GM23338 (cell line): ENCODE measurements at regions not wholly inside any gene's neighbourhood (a gene's known extent, or its start where the extent isn't known, plus 50 kb on each side); places are given as distances from the start of the nearest gene placed in this dataset.

ENCODE experiments used
- ATAC-seq: fragments of 200-7000 bp; cut with Tn5 transposase; 3 replicates; pipeline ENCODE4 v1.9.1; 2020
- DNase-seq: peaks from one replicate; pipeline ENCODE4 v3.0.0-alpha.2; 2015; ENCODE audit warnings: low spot score
- H2AFZ ChIP-seq: fragments of 200-600 bp; sonication (generic); 2 replicates; pipeline ENCODE4 v1.8.0; 2016; ENCODE audit warnings: antibody characterized with exemption, mild to moderate bottlenecking, moderate library complexity
- H3F3A ChIP-seq: fragments of 200-600 bp; sonication (generic); replicated peaks from 2 replicates; pipeline ENCODE4 v1.8.0; 2017; ENCODE audit warnings: antibody characterized with exemption, mixed run types, low read depth
- H3K27ac ChIP-seq: fragments of 200-600 bp; sonication (generic); 2 replicates; pipeline ENCODE4 v1.6.1; 2016; ENCODE audit warnings: low read depth
- H3K27me3 ChIP-seq: fragments of 200-600 bp; sonication (generic); 2 replicates; pipeline ENCODE4 v1.8.0; 2016; ENCODE audit warnings: mild to moderate bottlenecking, mixed run types, moderate library complexity; ENCODE audit not compliant: insufficient read depth
- H3K36me3 ChIP-seq: fragments of 200-600 bp; sonication (generic); 2 replicates; pipeline ENCODE4 v1.8.0; 2016; ENCODE audit warnings: mild to moderate bottlenecking; ENCODE audit not compliant: insufficient read depth
- H3K4me1 ChIP-seq: fragments of 200-600 bp; sonication (generic); 2 replicates; pipeline ENCODE4 v1.8.0; 2016; ENCODE audit warnings: mild to moderate bottlenecking, moderate library complexity; ENCODE audit not compliant: insufficient read depth
- H3K4me2 ChIP-seq: fragments of 200-600 bp; sonication (generic); 2 replicates; pipeline ENCODE4 v1.7.1; 2017; ENCODE audit warnings: mixed run types
- H3K4me3 ChIP-seq: fragments of 200-600 bp; sonication (generic); 2 replicates; pipeline ENCODE4 v1.6.1; 2016; ENCODE audit warnings: mixed run types
- H3K79me2 ChIP-seq: fragments of 200-600 bp; sonication (generic); replicated peaks from 2 replicates; pipeline ENCODE4 v1.8.0; 2017; ENCODE audit warnings: mild to moderate bottlenecking; ENCODE audit not compliant: insufficient read depth
- H3K9me2 ChIP-seq: fragments of 200-600 bp; sonication (generic); 2 replicates; pipeline ENCODE4 v1.8.0; 2017; ENCODE audit not compliant: insufficient read depth
- H4K20me1 ChIP-seq: fragments of 200-600 bp; sonication (generic); replicated peaks from 2 replicates; pipeline ENCODE4 v1.8.0; 2017; ENCODE audit warnings: mild to moderate bottlenecking; ENCODE audit not compliant: insufficient read depth
- H3K27ac Mint-ChIP-seq: 2 replicates; pipeline ENCODE4 v1.8.0; 2020; ENCODE audit warnings: inconsistent platforms, mild to moderate bottlenecking, moderate library complexity, mixed read lengths
- H3K27me3 Mint-ChIP-seq: 3 replicates; pipeline ENCODE4 v1.8.0; 2022; ENCODE audit warnings: low read depth, mild to moderate bottlenecking, moderate library complexity, mixed read lengths, inconsistent platforms; ENCODE audit not compliant: insufficient read depth, poor library complexity
- H3K36me3 Mint-ChIP-seq: 3 replicates; pipeline ENCODE4 v1.8.0; 2021; ENCODE audit warnings: low read depth, mild to moderate bottlenecking, inconsistent platforms, moderate library complexity, mixed read lengths
- H3K4me1 Mint-ChIP-seq: 3 replicates; pipeline ENCODE4 v1.8.0; 2020; ENCODE audit warnings: mild to moderate bottlenecking, inconsistent platforms, mixed read lengths
- H3K4me3 Mint-ChIP-seq: 3 replicates; pipeline ENCODE4 v1.8.0; 2021; ENCODE audit warnings: moderate library complexity, mild to moderate bottlenecking, inconsistent platforms, mixed read lengths
- H3K9me3 Mint-ChIP-seq: 3 replicates; pipeline ENCODE4 v1.8.0; 2020; ENCODE audit warnings: moderate library complexity, mild to moderate bottlenecking, inconsistent platforms, mixed read lengths
- CREB1 ChIP-seq: fragments of 250-450 bp; sonication (Bioruptor Pico); IDR thresholded peaks from 2 replicates; pipeline ENCODE4 v1.5.0; 2020; ENCODE audit warnings: low read depth, mild to moderate bottlenecking, moderate library complexity
- CTCF ChIP-seq, 2 experiments: fragments of 200-600 bp in 1 of 2; sonication (generic) in 1 of 2; conservative IDR thresholded peaks; 2 replicates each; pipeline versions ENCODE4 v1.5.1 to v1.6.1; 2016 to 2017; ENCODE audit warnings: antibody characterized with exemption in 2 of 2, low read depth in 2 of 2, mild to moderate bottlenecking in 2 of 2, moderate library complexity in 1 of 2
- ETS1 ChIP-seq: IDR thresholded peaks from 2 replicates; pipeline ENCODE4 v1.6.1; 2016; ENCODE audit warnings: antibody characterized with exemption
- EZH2 ChIP-seq: fragments of 200-600 bp; sonication (generic); IDR thresholded peaks from one replicate; pipeline ENCODE4 v1.8.0; 2017; ENCODE audit warnings: antibody characterized with exemption, mild to moderate bottlenecking, low read depth; ENCODE audit not compliant: unreplicated experiment
- EZH2phosphoT487 ChIP-seq: fragments of 200-600 bp; sonication (generic); IDR thresholded peaks from one replicate; pipeline ENCODE4 v1.8.1; 2018; ENCODE audit warnings: antibody characterized with exemption; ENCODE audit not compliant: unreplicated experiment
- JUNB ChIP-seq: IDR thresholded peaks from one replicate; pipeline ENCODE4 v1.6.1; 2016; ENCODE audit warnings: antibody characterized with exemption; ENCODE audit not compliant: unreplicated experiment
- NANOG ChIP-seq: IDR thresholded peaks from 2 replicates; pipeline ENCODE4 v1.6.1; 2016; ENCODE audit warnings: antibody characterized with exemption, borderline replicate concordance
- REST ChIP-seq: IDR thresholded peaks from one replicate; pipeline ENCODE4 v1.6.1; 2018; ENCODE audit warnings: antibody characterized with exemption; ENCODE audit not compliant: unreplicated experiment
- STAT1 ChIP-seq: IDR thresholded peaks from one replicate; pipeline ENCODE4 v1.6.1; 2016; ENCODE audit warnings: antibody characterized with exemption; ENCODE audit not compliant: unreplicated experiment
- ZNF114 ChIP-seq: fragments of 250-450 bp; sonication (Bioruptor Pico); IDR thresholded peaks from 2 replicates; pipeline ENCODE4 v1.5.0; 2020; ENCODE audit warnings: mild to moderate bottlenecking, moderate library complexity
- ZNF331 ChIP-seq: fragments of 250-450 bp; sonication (Bioruptor Pico); IDR thresholded peaks from 2 replicates; pipeline ENCODE4 v1.5.0; 2020; ENCODE audit warnings: low read depth, mild to moderate bottlenecking, moderate library complexity

DNA sequence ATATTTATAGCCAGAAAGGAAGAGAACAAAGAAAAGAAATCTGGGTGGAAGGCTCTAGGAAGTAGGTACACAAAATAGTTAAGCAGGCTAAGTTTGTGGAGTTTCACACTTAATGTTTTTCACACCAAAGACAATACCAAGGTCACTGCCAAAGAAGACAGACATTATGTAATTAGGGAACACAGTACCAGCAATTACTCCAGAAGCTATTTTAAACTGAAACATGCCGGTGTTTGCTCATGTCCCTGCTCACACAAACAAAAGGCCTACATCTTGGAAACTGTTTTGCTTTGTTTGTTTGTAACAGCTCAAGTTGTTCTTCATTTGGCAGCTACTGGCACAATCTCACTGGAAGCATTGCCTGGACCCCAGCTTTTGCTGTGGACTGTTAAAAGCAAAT, 88.5 kb upstream of the DAB1 start (continued):
- TF ChIP-seq ETS1 = no peak
- TF ChIP-seq JUNB = no peak
- no peak for TF ChIP-seq ZNF331
- no peak for TF ChIP-seq ZNF114 (CRISPR knock-in tag)
- no peak for TF ChIP-seq CTCF (conservative IDR thresholded peaks at IDR 0.05; ENCODE audit: low read depth in 2 of 2)
- no peak for TF ChIP-seq CREB1 (CRISPR knock-in tag)

- peaks cover 4% of the 10 kb centered on the region for H3K27me3 Mint-ChIP-seq
- Histone ChIP-seq H3F3A (no peaks in the 10 kb centered on the region), H4K20me1 (no peaks in the 10 kb centered on the region), H3K36me3 (no peaks in the 10 kb centered on the region), H3K9me2 (peaks cover 13% of the 10 kb centered on the region; the same call in 1 of the 2 replicates), H3K4me3 (no peak overlapping the region), H2AFZ (no peak overlapping the region), H3K4me1 (no peaks in the 10 kb centered on the region), H3K27me3 (no peaks in the 10 kb centered on the region), H3K79me2 (no peaks in the 10 kb centered on the region), H3K4me2 (no peak overlapping the region), H3K27ac (no peak overlapping the region)
- H3K36me3 Mint-ChIP-seq = no peaks in the 10 kb centered on the region
- no peak for ATAC-seq
- H3K4me1 Mint-ChIP-seq = no peaks in the 10 kb centered on the region
- no peaks in the 10 kb centered on the region for H3K9me3 Mint-ChIP-seq
- DNase-seq = no peak
- no peak overlapping the region for H3K4me3 Mint-ChIP-seq
- TF ChIP-seq ETS1 (no peak), CREB1 (CRISPR knock-in tag) (no peak), ZNF114 (CRISPR knock-in tag) (no peak), EZH2phosphoT487 (no peak), JUNB (no peak), EZH2 (no peak), NANOG (no peak)
- H3K27ac Mint-ChIP-seq = no peak overlapping the region
Observed at GRCh38 chr1:57506941-57507340, 83.1 kb upstream of the DAB1 start.

- H3K36me3 Mint-ChIP-seq = no peaks in the 10 kb centered on the region
- H3K4me2 ChIP-seq = no peak overlapping the region
- no peaks in the 10 kb centered on the region for H3K27me3 ChIP-seq
- H3K9me3 Mint-ChIP-seq = no peaks in the 10 kb centered on the region
- no peak overlapping the region for H3K27ac Mint-ChIP-seq
- H3F3A ChIP-seq = no peaks in the 10 kb centered on the region
- peaks cover 5% of the 10 kb centered on the region; the same call in 2 of the 3 replicates for H3K4me1 Mint-ChIP-seq
- H3K79me2 ChIP-seq = no peaks in the 10 kb centered on the region
- no peaks in the 10 kb centered on the region for H3K36me3 ChIP-seq
- no peak for ATAC-seq
- H3K27me3 Mint-ChIP-seq = peaks cover 4% of the 10 kb centered on the region
- H2AFZ ChIP-seq = no peak overlapping the region
- TF ChIP-seq JUNB = no peak
- TF ChIP-seq REST = no peak
- TF ChIP-seq STAT1 = no peak
- TF ChIP-seq CREB1 (CRISPR knock-in tag) = no peak
- no peak overlapping the region for H3K27ac ChIP-seq
- H3K4me1 ChIP-seq = no peaks in the 10 kb centered on the region
- H4K20me1 ChIP-seq = no peaks in the 10 kb centered on the region
- no peak overlapping the region for H3K4me3 Mint-ChIP-seq
- H3K4me3 ChIP-seq = no peak overlapping the region
- no peak for DNase-seq
- peaks cover 9% of the 10 kb centered on the region; the same call in 1 of the 2 replicates for H3K9me2 ChIP-seq
Observed at GRCh38 chr1:57503337-57503736, 79.5 kb upstream of the DAB1 start.
